ENCODE measurements at regions not wholly inside any gene's neighbourhood (a gene's known extent, or its start where the extent isn't known, plus 50 kb on each side); places are given as distances from the start of the nearest gene placed in this dataset.

DNA sequence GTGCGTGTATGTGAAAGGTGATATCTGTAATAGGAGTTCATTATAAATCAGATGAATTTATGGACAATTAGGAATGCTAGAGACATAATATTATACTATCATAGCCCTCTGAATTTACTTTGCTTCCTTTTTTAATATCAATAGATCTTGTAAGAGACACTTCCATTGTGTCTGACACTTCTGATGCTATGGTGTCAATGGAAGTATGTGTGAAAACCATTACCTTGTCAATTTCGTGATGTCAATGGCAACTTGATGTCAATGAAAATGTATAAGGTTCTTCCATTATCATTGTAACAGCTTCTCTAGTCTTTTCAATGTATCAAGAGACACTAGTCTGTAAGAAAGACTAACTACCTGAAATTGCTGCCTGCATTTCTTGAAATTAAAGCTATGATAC, 296.8 kb upstream of the DPYD start:
- Histone ChIP-seq H3K9me2 (replicated peaks; ENCODE audit: low read length) (no peaks in the 10 kb centered on the region), H2AFZ (ENCODE audit: low read length) (no peak overlapping the region), H3K4me2 (ENCODE audit: low read length) (no peak overlapping the region), H3K4me3 (ENCODE audit: low read length) (no peak overlapping the region), H3K79me2 (ENCODE audit: low read length) (no peaks in the 10 kb centered on the region), H3F3A (ENCODE audit: low read length, unreplicated experiment) (no peaks in the 10 kb centered on the region), H3K27ac (ENCODE audit: low read length) (no peak overlapping the region), H3K9me3 (ENCODE audit: low read length) (no peaks in the 10 kb centered on the region), H3K4me1 (ENCODE audit: insufficient read depth, low read length) (no peaks in the 10 kb centered on the region), H3K9ac (ENCODE audit: low read length) (no peak overlapping the region), H3K27me3 (ENCODE audit: low read length) (no peaks in the 10 kb centered on the region), H4K20me1 (ENCODE audit: low read length) (no peaks in the 10 kb centered on the region), H3K36me3 (ENCODE audit: low read depth, low read length) (no peaks in the 10 kb centered on the region)
- TF ChIP-seq, protein P1, sequence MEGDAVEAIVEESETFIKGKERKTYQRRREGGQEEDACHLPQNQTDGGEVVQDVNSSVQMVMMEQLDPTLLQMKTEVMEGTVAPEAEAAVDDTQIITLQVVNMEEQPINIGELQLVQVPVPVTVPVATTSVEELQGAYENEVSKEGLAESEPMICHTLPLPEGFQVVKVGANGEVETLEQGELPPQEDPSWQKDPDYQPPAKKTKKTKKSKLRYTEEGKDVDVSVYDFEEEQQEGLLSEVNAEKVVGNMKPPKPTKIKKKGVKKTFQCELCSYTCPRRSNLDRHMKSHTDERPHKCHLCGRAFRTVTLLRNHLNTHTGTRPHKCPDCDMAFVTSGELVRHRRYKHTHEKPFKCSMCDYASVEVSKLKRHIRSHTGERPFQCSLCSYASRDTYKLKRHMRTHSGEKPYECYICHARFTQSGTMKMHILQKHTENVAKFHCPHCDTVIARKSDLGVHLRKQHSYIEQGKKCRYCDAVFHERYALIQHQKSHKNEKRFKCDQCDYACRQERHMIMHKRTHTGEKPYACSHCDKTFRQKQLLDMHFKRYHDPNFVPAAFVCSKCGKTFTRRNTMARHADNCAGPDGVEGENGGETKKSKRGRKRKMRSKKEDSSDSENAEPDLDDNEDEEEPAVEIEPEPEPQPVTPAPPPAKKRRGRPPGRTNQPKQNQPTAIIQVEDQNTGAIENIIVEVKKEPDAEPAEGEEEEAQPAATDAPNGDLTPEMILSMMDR (conservative IDR thresholded peaks at IDR 0.05; ENCODE audit: low read depth, low read length): no peak
- TF ChIP-seq EZH2 (IDR thresholded peaks at IDR 0.05; ENCODE audit: low read length, unreplicated experiment) (no peak), EZH2phosphoT487 (IDR thresholded peaks at IDR 0.05; ENCODE audit: borderline replicate concordance, low read length) (no peak)
- intact Hi-C loops (cut with micrococcal nuclease): no loop called here
- no peak for DNase-seq
- CTCF ChIA-PET: no interaction called here
- no peak for ATAC-seq
- no TSS peak for BruUV-seq (replicated peaks)
- POLR2A ChIA-PET (ENCODE audit: unreplicated experiment): no interaction called here

DNA sequence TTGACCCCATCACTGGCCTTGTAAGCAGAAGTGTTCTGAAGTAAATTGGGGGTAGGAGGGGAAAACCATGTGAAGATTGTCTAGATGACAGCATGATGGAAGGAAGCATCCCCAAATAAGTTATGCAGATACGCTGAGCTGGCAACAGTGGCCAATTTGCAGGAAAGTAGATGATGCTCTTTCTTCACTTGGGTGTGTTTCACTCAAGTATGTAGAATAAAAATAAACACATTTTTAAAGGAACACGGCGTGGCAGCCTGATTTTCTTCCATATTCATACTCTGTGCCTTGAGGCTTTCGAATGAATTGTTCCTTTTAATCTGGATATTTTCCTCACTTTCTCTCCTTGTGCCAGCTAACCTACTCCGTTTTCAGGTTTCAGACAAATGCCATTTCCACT, 295.5 kb upstream of the DPYD start:
- intact Hi-C loops (cut with micrococcal nuclease): no loop called here
- H2AFZ ChIP-seq (ENCODE audit: low read length): no peak overlapping the region
- no peak overlapping the region for H3K4me3 ChIP-seq (ENCODE audit: low read length)
- H3K36me3 ChIP-seq (ENCODE audit: low read depth, low read length): no peaks in the 10 kb centered on the region
- POLR2A ChIA-PET (ENCODE audit: unreplicated experiment): no interaction called here
- no peak overlapping the region for H3K9ac ChIP-seq (ENCODE audit: low read length)
- no peaks in the 10 kb centered on the region for H3K79me2 ChIP-seq (ENCODE audit: low read length)
- no peak overlapping the region for H3K4me2 ChIP-seq (ENCODE audit: low read length)
- ATAC-seq (no peak), DNase-seq (no peak)
- no peaks in the 10 kb centered on the region for H3K9me3 ChIP-seq (ENCODE audit: low read length)
- no peaks in the 10 kb centered on the region for H3K4me1 ChIP-seq (ENCODE audit: insufficient read depth, low read length)
- TF ChIP-seq, protein P1 (conservative IDR thresholded peaks at IDR 0.05; ENCODE audit: low read depth, low read length): no peak
- no peak for TF ChIP-seq EZH2 (IDR thresholded peaks at IDR 0.05; ENCODE audit: low read length, unreplicated experiment)
- TF ChIP-seq EZH2phosphoT487 (IDR thresholded peaks at IDR 0.05; ENCODE audit: borderline replicate concordance, low read length): no peak
- no peaks in the 10 kb centered on the region for H3K27me3 ChIP-seq (ENCODE audit: low read length)
- no TSS peak for BruUV-seq (replicated peaks)
- CTCF ChIA-PET: no interaction called here
- H4K20me1 ChIP-seq (ENCODE audit: low read length): no peaks in the 10 kb centered on the region
- H3K27ac ChIP-seq (ENCODE audit: low read length): no peak overlapping the region
- no peaks in the 10 kb centered on the region for H3F3A ChIP-seq (ENCODE audit: low read length, unreplicated experiment)
- no peaks in the 10 kb centered on the region for H3K9me2 ChIP-seq (replicated peaks; ENCODE audit: low read length)

GRCh38 chr1:98211271-98211845, 290.5 kb upstream of the DPYD start:
- H4K20me1 ChIP-seq (ENCODE audit: low read length): no peaks in the 10 kb centered on the region
- H3K79me2 ChIP-seq (ENCODE audit: low read length): no peaks in the 10 kb centered on the region
- H3F3A ChIP-seq (ENCODE audit: low read length, unreplicated experiment): no peaks in the 10 kb centered on the region
- DNase-seq (no peak), ATAC-seq (no peak)
- H2AFZ ChIP-seq (ENCODE audit: low read length): no peak overlapping the region
- intact Hi-C loops (cut with micrococcal nuclease): no loop called here
- POLR2A ChIA-PET (ENCODE audit: unreplicated experiment): no interaction called here
- BruUV-seq (replicated peaks): no TSS peak
- H3K9ac ChIP-seq (ENCODE audit: low read length): no peak overlapping the region
- CTCF ChIA-PET: no interaction called here
- no peaks in the 10 kb centered on the region for H3K9me3 ChIP-seq (ENCODE audit: low read length)
- TF ChIP-seq EZH2 (IDR thresholded peaks at IDR 0.05; ENCODE audit: low read length, unreplicated experiment) (no peak), EZH2phosphoT487 (IDR thresholded peaks at IDR 0.05; ENCODE audit: borderline replicate concordance, low read length) (no peak)
- TF ChIP-seq, protein P1 (conservative IDR thresholded peaks at IDR 0.05; ENCODE audit: low read depth, low read length): no peak
- no peak overlapping the region for H3K4me3 ChIP-seq (ENCODE audit: low read length)
- H3K4me2 ChIP-seq (ENCODE audit: low read length): no peak overlapping the region
- H3K36me3 ChIP-seq (ENCODE audit: low read depth, low read length): no peaks in the 10 kb centered on the region
- H3K9me2 ChIP-seq (replicated peaks; ENCODE audit: low read length): no peaks in the 10 kb centered on the region
- no peaks in the 10 kb centered on the region for H3K27me3 ChIP-seq (ENCODE audit: low read length)
- H3K4me1 ChIP-seq (ENCODE audit: insufficient read depth, low read length): no peaks in the 10 kb centered on the region
- H3K27ac ChIP-seq (ENCODE audit: low read length): no peak overlapping the region
